GM21529 (cell line): ENCODE measurements at regions not wholly inside any gene's neighbourhood (a gene's known extent, or its start where the extent isn't known, plus 50 kb on each side); places are given as distances from the start of the nearest gene placed in this dataset.

Experiments
- ATAC-seq: cut with Tn5 transposase; IDR thresholded peaks from one replicate; pipeline ENCODE4 v1.9.1; 2021; ENCODE audit not compliant: unreplicated experiment

GRCh38 chr1:209455661-209456358, 127.7 kb upstream of the CAMK1G start:
- ATAC-seq, result no peak

- ATAC-seq, result no peak
Measured at GRCh38 chr1:209456878-209457277, 126.6 kb upstream of the CAMK1G start.

- ATAC-seq, result no peak
Measured at GRCh38 chr1:209457401-209458125, 126.0 kb upstream of the CAMK1G start.

GRCh38 chr1:209458921-209459320, 124.6 kb upstream of the CAMK1G start:
- no peak for ATAC-seq

- no peak for ATAC-seq
Measured at GRCh38 chr1:209461168-209461567, 122.3 kb upstream of the CAMK1G start.

- no peak for ATAC-seq
Measured at GRCh38 chr1:209462433-209462832, 121.1 kb upstream of the CAMK1G start.

- no peak for ATAC-seq
Measured at GRCh38 chr1:209463441-209463840, 120.1 kb upstream of the CAMK1G start.

- no peak for ATAC-seq
Measured at GRCh38 chr1:209473025-209473424, 110.5 kb upstream of the CAMK1G start.

GRCh38 chr1:209480345-209480744, 103.2 kb upstream of the CAMK1G start:
- no peak for ATAC-seq

- no peak for ATAC-seq
Measured at GRCh38 chr1:209483691-209484090, 99.8 kb upstream of the CAMK1G start.

GRCh38 chr1:209484429-209484828, 99.1 kb upstream of the CAMK1G start:
- no peak for ATAC-seq

- ATAC-seq, result no peak
Measured at GRCh38 chr1:209485167-209485566, 98.3 kb upstream of the CAMK1G start.

GRCh38 chr1:209485751-209486150, 97.8 kb upstream of the CAMK1G start:
- no peak for ATAC-seq

GRCh38 chr1:209486861-209487593, 96.5 kb upstream of the CAMK1G start:
- no peak for ATAC-seq

- no peak for ATAC-seq
Measured at GRCh38 chr1:209490013-209490412, 93.5 kb upstream of the CAMK1G start.

GRCh38 chr1:209491031-209491430, 92.5 kb upstream of the CAMK1G start:
- ATAC-seq, result no peak

- no peak for ATAC-seq
Measured at GRCh38 chr1:209491496-209491895, 92.0 kb upstream of the CAMK1G start.

GRCh38 chr1:209491897-209492296, 91.6 kb upstream of the CAMK1G start:
- ATAC-seq, result no peak

- ATAC-seq, result no peak
Measured at GRCh38 chr1:209493559-209493958, 90.0 kb upstream of the CAMK1G start.

- ATAC-seq, result no peak
Measured at GRCh38 chr1:209497729-209498128, 85.8 kb upstream of the CAMK1G start.

- no peak for ATAC-seq
Measured at GRCh38 chr1:209500993-209501392, 82.5 kb upstream of the CAMK1G start.

- no peak for ATAC-seq
Measured at GRCh38 chr1:209503196-209503595, 80.3 kb upstream of the CAMK1G start.
